ENCODE measurements at regions not wholly inside any gene's neighbourhood (a gene's known extent, or its start where the extent isn't known, plus 50 kb on each side); places are given as distances from the start of the nearest gene placed in this dataset.

GRCh38 chr10:123287594-123288247 is 133.5 kb downstream of the BUB3 start:
- 92 to 99% methylated on average over 4 of the region's 4 CpGs for WGBS, 2 experiments
- Histone ChIP-seq H3K36me3 (ENCODE audit: control insufficient read depth, insufficient read depth, low read length) (no peaks in the 10 kb centered on the region), H3K27me3 (ENCODE audit: control insufficient read depth, insufficient read depth, low read length, poor library complexity, severe bottlenecking) (no peaks in the 10 kb centered on the region), H3K4me1 (ENCODE audit: control insufficient read depth, insufficient read depth, low read length) (no peaks in the 10 kb centered on the region), H3K27ac (ENCODE audit: insufficient read depth, low read depth, low read length, poor library complexity, severe bottlenecking) (no peak overlapping the region), H3K4me3 (ENCODE audit: insufficient read depth, low read depth, low read length) (no peak overlapping the region), H3K9me3 (ENCODE audit: control insufficient read depth, low read length) (no peaks in the 10 kb centered on the region)

- Histone ChIP-seq H3K27me3 (ENCODE audit: control insufficient read depth, insufficient read depth, low read length, poor library complexity, severe bottlenecking) (no peaks in the 10 kb centered on the region), H3K4me1 (ENCODE audit: control insufficient read depth, insufficient read depth, low read length) (no peaks in the 10 kb centered on the region), H3K36me3 (ENCODE audit: control insufficient read depth, insufficient read depth, low read length) (no peaks in the 10 kb centered on the region), H3K27ac (ENCODE audit: insufficient read depth, low read depth, low read length, poor library complexity, severe bottlenecking) (no peak overlapping the region), H3K4me3 (ENCODE audit: insufficient read depth, low read depth, low read length) (no peak overlapping the region), H3K9me3 (ENCODE audit: control insufficient read depth, low read length) (no peaks in the 10 kb centered on the region)
- 87 to 93% methylated on average over 1 of the region's 1 CpG for WGBS, 2 experiments
Observed at GRCh38 chr10:123289432-123289831, 135.2 kb downstream of the BUB3 start.

GRCh38 chr10:123294109-123294508 is 139.9 kb downstream of the BUB3 start:
- Histone ChIP-seq H3K27ac (ENCODE audit: insufficient read depth, low read depth, low read length, poor library complexity, severe bottlenecking) (no peak overlapping the region), H3K4me3 (ENCODE audit: insufficient read depth, low read depth, low read length) (no peak overlapping the region), H3K9me3 (ENCODE audit: control insufficient read depth, low read length) (no peaks in the 10 kb centered on the region), H3K4me1 (ENCODE audit: control insufficient read depth, insufficient read depth, low read length) (no peaks in the 10 kb centered on the region), H3K27me3 (ENCODE audit: control insufficient read depth, insufficient read depth, low read length, poor library complexity, severe bottlenecking) (no peaks in the 10 kb centered on the region), H3K36me3 (ENCODE audit: control insufficient read depth, insufficient read depth, low read length) (no peaks in the 10 kb centered on the region)
- WGBS, 2 experiments: 91 to 94% methylated on average over 5 of the region's 5 CpGs

- no peaks in the 10 kb centered on the region for H3K27me3 ChIP-seq (ENCODE audit: control insufficient read depth, insufficient read depth, low read length, poor library complexity, severe bottlenecking)
- no peak overlapping the region for H3K4me3 ChIP-seq (ENCODE audit: insufficient read depth, low read depth, low read length)
- no peaks in the 10 kb centered on the region for H3K9me3 ChIP-seq (ENCODE audit: control insufficient read depth, low read length)
- whole genome bisulfite sequencing, 2 experiments: 91 to 95% methylated on average over 3 to 4 of the region's 4 CpGs
- H3K27ac ChIP-seq (ENCODE audit: insufficient read depth, low read depth, low read length, poor library complexity, severe bottlenecking): no peak overlapping the region
- H3K36me3 ChIP-seq (ENCODE audit: control insufficient read depth, insufficient read depth, low read length): no peaks in the 10 kb centered on the region
- H3K4me1 ChIP-seq (ENCODE audit: control insufficient read depth, insufficient read depth, low read length): no peaks in the 10 kb centered on the region
Observed at GRCh38 chr10:123294886-123295285, 140.7 kb downstream of the BUB3 start.

- no peaks in the 10 kb centered on the region for H3K9me3 ChIP-seq (ENCODE audit: control insufficient read depth, low read length)
- no peak overlapping the region for H3K27ac ChIP-seq (ENCODE audit: insufficient read depth, low read depth, low read length, poor library complexity, severe bottlenecking)
- H3K4me1 ChIP-seq (ENCODE audit: control insufficient read depth, insufficient read depth, low read length): no peaks in the 10 kb centered on the region
- H3K36me3 ChIP-seq (ENCODE audit: control insufficient read depth, insufficient read depth, low read length): no peaks in the 10 kb centered on the region
- H3K27me3 ChIP-seq (ENCODE audit: control insufficient read depth, insufficient read depth, low read length, poor library complexity, severe bottlenecking): no peaks in the 10 kb centered on the region
- WGBS, 2 experiments: 95 to 100% methylated on average over 1 of the region's 1 CpG
- no peak overlapping the region for H3K4me3 ChIP-seq (ENCODE audit: insufficient read depth, low read depth, low read length)
Observed at GRCh38 chr10:123295644-123296043, 141.4 kb downstream of the BUB3 start.

- no peaks in the 10 kb centered on the region for H3K36me3 ChIP-seq (ENCODE audit: control insufficient read depth, insufficient read depth, low read length)
- no peaks in the 10 kb centered on the region for H3K27me3 ChIP-seq (ENCODE audit: control insufficient read depth, insufficient read depth, low read length, poor library complexity, severe bottlenecking)
- H3K4me3 ChIP-seq (ENCODE audit: insufficient read depth, low read depth, low read length): no peak overlapping the region
- no peaks in the 10 kb centered on the region for H3K9me3 ChIP-seq (ENCODE audit: control insufficient read depth, low read length)
- WGBS, 2 experiments: 92 to 99% methylated on average over 3 of the region's 3 CpGs
- H3K4me1 ChIP-seq (ENCODE audit: control insufficient read depth, insufficient read depth, low read length): no peaks in the 10 kb centered on the region
- no peak overlapping the region for H3K27ac ChIP-seq (ENCODE audit: insufficient read depth, low read depth, low read length, poor library complexity, severe bottlenecking)
Observed at GRCh38 chr10:123297175-123297574, 143.0 kb downstream of the BUB3 start.

- Histone ChIP-seq H3K27ac (ENCODE audit: insufficient read depth, low read depth, low read length, poor library complexity, severe bottlenecking) (no peak overlapping the region), H3K9me3 (ENCODE audit: control insufficient read depth, low read length) (no peaks in the 10 kb centered on the region), H3K27me3 (ENCODE audit: control insufficient read depth, insufficient read depth, low read length, poor library complexity, severe bottlenecking) (no peaks in the 10 kb centered on the region), H3K36me3 (ENCODE audit: control insufficient read depth, insufficient read depth, low read length) (no peaks in the 10 kb centered on the region), H3K4me3 (ENCODE audit: insufficient read depth, low read depth, low read length) (no peak overlapping the region), H3K4me1 (ENCODE audit: control insufficient read depth, insufficient read depth, low read length) (no peaks in the 10 kb centered on the region)
- 92 to 97% methylated on average over 5 of the region's 5 CpGs for WGBS, 2 experiments
Observed at GRCh38 chr10:123298583-123298982, 144.4 kb downstream of the BUB3 start.

GRCh38 chr10:123299598-123299997 is 145.4 kb downstream of the BUB3 start:
- WGBS, 2 experiments: 94% methylated on average over 6 of the region's 6 CpGs
- no peak overlapping the region for H3K4me3 ChIP-seq (ENCODE audit: insufficient read depth, low read depth, low read length)
- H3K27ac ChIP-seq (ENCODE audit: insufficient read depth, low read depth, low read length, poor library complexity, severe bottlenecking): no peak overlapping the region
- H3K36me3 ChIP-seq (ENCODE audit: control insufficient read depth, insufficient read depth, low read length): no peaks in the 10 kb centered on the region
- peaks cover 9% of the 10 kb centered on the region for H3K4me1 ChIP-seq (ENCODE audit: control insufficient read depth, insufficient read depth, low read length)
- no peaks in the 10 kb centered on the region for H3K9me3 ChIP-seq (ENCODE audit: control insufficient read depth, low read length)
- no peaks in the 10 kb centered on the region for H3K27me3 ChIP-seq (ENCODE audit: control insufficient read depth, insufficient read depth, low read length, poor library complexity, severe bottlenecking)

- H3K36me3 ChIP-seq (ENCODE audit: control insufficient read depth, insufficient read depth, low read length): no peaks in the 10 kb centered on the region
- WGBS, 2 experiments: 65 to 67% methylated on average over 8 to 10 of the region's 10 CpGs
- peaks cover 9% of the 10 kb centered on the region for H3K4me1 ChIP-seq (ENCODE audit: control insufficient read depth, insufficient read depth, low read length)
- H3K27me3 ChIP-seq (ENCODE audit: control insufficient read depth, insufficient read depth, low read length, poor library complexity, severe bottlenecking): no peaks in the 10 kb centered on the region
- H3K4me3 ChIP-seq (ENCODE audit: insufficient read depth, low read depth, low read length): no peak overlapping the region
- no peaks in the 10 kb centered on the region for H3K9me3 ChIP-seq (ENCODE audit: control insufficient read depth, low read length)
- no peak overlapping the region for H3K27ac ChIP-seq (ENCODE audit: insufficient read depth, low read depth, low read length, poor library complexity, severe bottlenecking)
Observed at GRCh38 chr10:123301077-123301857, 147.1 kb downstream of the BUB3 start.

- Histone ChIP-seq H3K9me3 (ENCODE audit: control insufficient read depth, low read length) (no peaks in the 10 kb centered on the region), H3K4me1 (ENCODE audit: control insufficient read depth, insufficient read depth, low read length) (peaks cover 9% of the 10 kb centered on the region), H3K27ac (ENCODE audit: insufficient read depth, low read depth, low read length, poor library complexity, severe bottlenecking) (no peak overlapping the region), H3K36me3 (ENCODE audit: control insufficient read depth, insufficient read depth, low read length) (no peaks in the 10 kb centered on the region), H3K27me3 (ENCODE audit: control insufficient read depth, insufficient read depth, low read length, poor library complexity, severe bottlenecking) (no peaks in the 10 kb centered on the region), H3K4me3 (ENCODE audit: insufficient read depth, low read depth, low read length) (no peak overlapping the region)
- 90 to 94% methylated on average over 6 of the region's 6 CpGs for WGBS, 2 experiments
Observed at GRCh38 chr10:123303581-123304337, 149.6 kb downstream of the BUB3 start.
